AG04449 (cell line): ENCODE measurements at regions not wholly inside any gene's neighbourhood (a gene's known extent, or its start where the extent isn't known, plus 50 kb on each side); places are given as distances from the start of the nearest gene placed in this dataset.

Experiments used
- CTCF ChIA-PET: fragments of 350-600 bp; formaldehyde crosslinking; extraction: SDS; loops from one replicate; lab custom pipeline; 2021; ENCODE audit warnings: antibody characterized with exemption; lab: Yijun Ruan, JAX
- POLR2A ChIA-PET: fragments of 400-600, 350-600 bp; formaldehyde crosslinking; extraction: SDS; loops from one replicate; lab custom pipeline; 2020; ENCODE audit warnings: antibody characterized with exemption, inconsistent platforms; lab: Yijun Ruan, JAX
- DNase-seq: peaks from one replicate; pipeline ENCODE4 v3.0.0-alpha.2; 2010; ENCODE audit warnings: low read depth, low spot score
- H3K4me3 ChIP-seq: 2 replicates; pipeline ENCODE4 v1.5.1; 2011; ENCODE audit warnings: low read depth, mild to moderate bottlenecking, control low read depth, low read length
- CTCF ChIP-seq: IDR thresholded peaks from one replicate; pipeline ENCODE4 v1.5.1; 2011; ENCODE audit warnings: mild to moderate bottlenecking, moderate library complexity, low read length, control low read depth, inconsistent platforms; ENCODE audit not compliant: insufficient read depth; ENCODE audit errors: missing control alignments

DNA sequence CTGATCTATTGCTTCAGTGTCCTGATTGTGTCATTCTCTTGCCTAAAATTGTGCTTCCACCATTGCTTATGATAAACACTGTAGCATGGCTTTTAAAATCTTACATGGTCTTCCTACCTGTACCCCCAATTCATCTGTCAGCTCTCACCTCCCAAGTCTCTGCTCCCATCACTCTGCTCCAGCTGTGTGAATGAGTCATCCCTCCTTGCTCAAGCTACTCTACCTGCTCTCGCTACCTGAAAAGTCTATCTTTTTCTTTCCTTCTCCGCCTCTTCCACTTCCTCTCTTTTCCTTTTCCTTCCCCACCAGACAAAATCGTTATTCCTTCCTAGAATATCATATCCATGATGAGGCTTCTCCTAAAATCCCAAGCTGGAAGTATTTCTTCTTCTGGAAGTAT, 341.7 kb downstream of the PRELID2 start:
- no peak for TF ChIP-seq CTCF
- POLR2A ChIA-PET: no interaction called here
- CTCF ChIA-PET: interaction anchor here (2.6 kb wide), 1 partner anchor 10 kb away, joined by 13 read pairs; no protein-coding TSS in a partner anchor

GRCh38 chr5:145489516-145489915, 345.6 kb downstream of the PRELID2 start:
- TF ChIP-seq CTCF: no peak
- ChIA-PET CTCF (interaction anchor here (1.1 kb wide), 1 partner anchor 31 kb away, joined by 3 read pairs; no protein-coding TSS in a partner anchor), POLR2A (no interaction called here)
- H3K4me3 ChIP-seq: no peak overlapping the region
- no peak for DNase-seq

More for the DNA sequence above, 341.7 kb downstream of the PRELID2 start:
- no peak overlapping the region for H3K4me3 ChIP-seq
- DNase-seq: no peak

DNA sequence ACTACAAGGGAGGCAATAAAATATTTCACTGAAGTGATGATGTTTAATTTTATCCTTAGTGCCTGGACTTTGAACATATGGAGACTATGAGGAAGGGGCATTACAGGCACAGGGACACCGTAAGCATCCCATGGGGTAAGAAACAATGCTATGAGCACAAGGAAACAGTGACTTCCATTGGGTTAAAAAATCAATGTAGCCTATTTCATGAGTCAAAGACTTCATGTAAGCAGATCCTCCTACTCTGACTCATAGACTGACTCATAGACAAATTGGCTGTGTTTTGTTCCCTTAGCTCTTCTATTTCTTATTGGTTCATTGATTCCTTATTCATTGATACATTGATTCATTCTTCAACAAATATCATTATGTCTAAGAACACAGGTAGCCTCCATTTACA, 351.0 kb downstream of the PRELID2 start:
- DNase-seq: peak; percentile 38
- POLR2A ChIA-PET: interaction anchor here (0.5 to 1.0 kb wide), 3 partner anchors 12 to 1151 kb away, joined by 3 read pairs; no protein-coding TSS in a partner anchor
- no peak overlapping the region for H3K4me3 ChIP-seq
- CTCF ChIA-PET: interaction anchor here (3.8 kb wide), 1 partner anchor 10 kb away, joined by 13 read pairs; no protein-coding TSS in a partner anchor
- TF ChIP-seq CTCF: no peak

DNA sequence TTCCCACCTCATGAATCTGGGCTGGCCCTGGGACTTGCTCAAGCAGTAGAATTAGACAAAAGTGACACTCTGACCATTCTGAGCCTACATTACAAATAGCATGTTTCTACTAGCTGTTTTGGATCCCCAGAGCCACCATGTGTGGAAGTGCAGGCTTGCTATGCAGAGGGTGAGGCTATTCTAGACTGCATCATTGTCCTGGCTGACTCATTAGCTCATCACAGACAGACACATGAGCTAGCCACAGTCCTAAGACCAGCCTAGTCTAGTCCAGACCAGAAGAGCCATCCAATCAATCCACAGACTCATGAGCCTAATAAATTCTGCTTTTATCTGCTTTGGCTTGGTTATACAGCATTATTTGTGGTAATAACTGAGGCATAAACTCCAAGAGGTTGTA, 351.9 kb downstream of the PRELID2 start:
- ChIA-PET CTCF (interaction anchor here (3.8 kb wide), 1 partner anchor 11 kb away, joined by 13 read pairs; no protein-coding TSS in a partner anchor), POLR2A (no interaction called here)
- H3K4me3 ChIP-seq: no peak overlapping the region
- no peak for DNase-seq
- TF ChIP-seq CTCF: no peak

- CTCF ChIA-PET: interaction anchor here (0.6 kb wide), 1 partner anchor 158 kb away, joined by 4 read pairs; no protein-coding TSS in a partner anchor
These were observed 355.3 kb downstream of the PRELID2 start for GRCh38 chr5:145479857-145480256.

More at GRCh38 chr5:145479857-145480256, 355.3 kb downstream of the PRELID2 start:
- POLR2A ChIA-PET: interaction anchor here (0.6 kb wide), 1 partner anchor 14 kb away, joined by 3 read pairs; no protein-coding TSS in a partner anchor
- no peak for TF ChIP-seq CTCF
- DNase-seq: no peak
- H3K4me3 ChIP-seq: no peak overlapping the region
